HG02970 (cell line): ENCODE measurements at regions not wholly inside any gene's neighbourhood (a gene's known extent, or its start where the extent isn't known, plus 50 kb on each side); places are given as distances from the start of the nearest gene placed in this dataset.

Experiments used
- ATAC-seq: cut with Tn5 transposase; IDR thresholded peaks from one replicate; pipeline ENCODE4 v1.9.1; 2021; ENCODE audit warnings: mild to moderate bottlenecking, moderate library complexity, moderate number of reproducible peaks; ENCODE audit not compliant: unreplicated experiment, low FRiP score

DNA sequence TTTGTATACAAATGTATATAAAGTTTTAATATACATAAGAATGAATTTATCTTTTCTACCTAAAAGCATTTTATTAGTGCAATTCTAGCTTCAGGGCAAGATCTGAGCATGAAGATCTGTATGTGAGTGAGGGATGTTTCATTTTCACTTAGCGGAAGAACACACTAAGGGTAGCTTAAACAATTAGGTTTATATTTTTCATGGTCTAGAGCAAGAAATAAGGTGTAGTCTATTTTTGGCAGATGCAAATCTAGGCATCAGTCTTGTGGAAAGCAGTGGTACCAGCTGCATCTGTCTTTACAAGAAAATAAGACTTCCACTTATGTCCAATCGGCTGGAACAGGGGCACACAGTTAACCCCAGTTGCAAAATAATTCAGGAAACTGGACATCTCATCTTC is 433.3 kb downstream of the ADAM29 start:
- no peak for ATAC-seq

DNA sequence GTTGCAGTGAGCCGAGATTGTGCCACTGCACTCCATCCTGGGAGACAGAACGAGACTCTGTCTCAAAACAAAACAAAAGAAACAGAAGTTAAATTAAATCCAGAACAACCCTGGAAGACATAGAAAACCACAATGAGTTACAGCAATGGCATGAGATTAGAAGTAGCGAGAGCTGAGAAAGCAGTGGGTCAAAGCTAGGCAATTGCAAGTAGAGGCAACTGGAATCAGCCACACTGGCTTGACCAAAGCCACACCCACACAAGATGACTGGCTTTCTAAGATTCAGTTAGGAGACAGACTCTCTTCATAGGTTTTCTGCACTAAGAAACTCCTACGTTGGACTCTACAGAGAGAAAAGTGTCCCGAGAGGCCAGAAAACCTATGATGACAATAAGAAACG is 443.0 kb downstream of the GPM6A start:
- no peak for ATAC-seq

DNA sequence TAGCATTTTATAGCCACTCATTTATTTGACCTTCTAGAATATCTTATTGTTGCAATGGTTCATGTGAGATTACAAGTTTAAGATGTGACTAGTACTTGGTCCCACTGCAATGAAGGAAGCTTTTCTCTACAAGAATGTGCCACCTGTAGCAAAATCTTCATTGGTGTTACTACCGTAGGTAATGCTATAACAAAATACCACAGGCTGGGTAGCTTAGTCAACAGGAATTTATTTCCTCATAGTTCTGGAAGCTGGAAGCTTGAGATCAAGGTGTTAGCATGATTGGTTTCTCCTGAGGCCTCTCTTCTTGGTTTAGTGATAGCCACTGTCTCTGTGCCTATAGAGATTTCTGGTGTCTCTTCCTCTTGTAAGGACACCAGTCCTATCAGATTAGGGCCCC is 441.0 kb downstream of the GPM6A start:
- ATAC-seq, result no peak

DNA sequence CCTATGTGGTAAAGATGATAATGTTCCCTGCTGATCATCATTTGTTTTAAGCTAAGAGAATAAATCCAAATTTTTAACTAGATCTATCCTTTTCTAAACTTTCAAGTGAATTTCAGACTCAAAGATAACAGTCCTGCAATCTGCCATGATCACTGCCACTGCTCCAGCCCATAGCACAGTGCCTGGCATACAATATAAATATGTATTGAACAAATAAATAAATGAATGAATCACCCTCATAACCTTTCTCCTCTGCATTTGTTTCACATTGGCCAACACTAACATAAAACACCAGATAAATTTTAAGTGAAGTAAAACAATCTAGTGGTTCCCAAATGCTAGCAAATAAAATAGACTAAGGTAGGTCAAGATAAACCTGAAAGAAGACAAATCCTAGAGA is 439.0 kb downstream of the GPM6A start:
- no peak for ATAC-seq

DNA sequence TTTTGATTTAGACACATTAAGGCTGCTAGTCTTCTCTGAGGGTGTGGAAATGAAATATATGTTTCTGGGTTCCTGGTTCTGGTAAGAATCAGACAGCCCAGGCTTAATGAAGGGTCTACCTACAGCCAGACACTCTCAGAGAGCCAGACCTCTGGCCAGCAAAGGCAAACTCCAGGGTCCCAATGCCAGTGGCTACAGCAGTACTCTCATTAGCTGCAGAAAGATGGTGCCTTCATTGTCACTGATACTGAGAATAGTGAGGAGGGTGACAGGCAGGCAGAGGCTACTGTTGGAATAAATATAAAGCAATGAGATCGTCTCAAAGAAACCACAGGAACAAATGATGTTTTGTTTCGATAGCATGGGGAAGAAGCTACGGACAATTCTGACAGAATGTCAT is 437.6 kb downstream of the GPM6A start:
- ATAC-seq, result no peak

DNA sequence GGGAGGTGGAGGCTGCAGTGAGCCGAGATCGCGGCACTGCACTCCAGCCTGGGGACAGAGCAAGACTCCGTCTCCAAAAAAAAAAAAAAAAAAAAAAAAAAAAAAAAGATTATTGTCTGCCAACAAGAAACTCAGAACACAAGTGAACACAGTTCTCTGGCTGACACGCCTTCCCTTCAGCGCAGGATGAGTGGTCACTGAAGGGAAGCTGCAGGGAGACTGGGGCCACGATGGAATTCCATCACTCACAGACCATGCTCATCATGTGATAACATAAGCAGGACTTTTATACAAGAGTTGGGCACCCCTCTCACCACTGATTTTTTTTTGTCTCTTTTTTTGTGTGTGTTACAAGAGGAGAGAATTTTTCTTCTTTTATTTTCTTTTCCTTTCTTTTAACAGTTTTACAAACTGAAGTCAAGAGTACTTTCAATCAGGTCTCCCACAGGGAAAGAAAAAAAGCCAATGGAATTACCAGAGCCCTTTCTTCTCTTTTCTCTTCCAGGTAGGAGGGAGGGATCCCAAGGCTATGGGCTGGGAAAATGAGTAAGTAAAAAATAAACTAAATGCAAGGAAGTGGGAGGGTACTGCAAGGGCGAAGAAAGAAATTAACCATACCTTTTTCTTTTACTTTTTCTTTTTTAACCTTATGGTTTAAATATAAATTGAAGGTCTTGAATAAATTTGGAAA is 435.6 kb downstream of the GPM6A start:
- no peak for ATAC-seq

DNA sequence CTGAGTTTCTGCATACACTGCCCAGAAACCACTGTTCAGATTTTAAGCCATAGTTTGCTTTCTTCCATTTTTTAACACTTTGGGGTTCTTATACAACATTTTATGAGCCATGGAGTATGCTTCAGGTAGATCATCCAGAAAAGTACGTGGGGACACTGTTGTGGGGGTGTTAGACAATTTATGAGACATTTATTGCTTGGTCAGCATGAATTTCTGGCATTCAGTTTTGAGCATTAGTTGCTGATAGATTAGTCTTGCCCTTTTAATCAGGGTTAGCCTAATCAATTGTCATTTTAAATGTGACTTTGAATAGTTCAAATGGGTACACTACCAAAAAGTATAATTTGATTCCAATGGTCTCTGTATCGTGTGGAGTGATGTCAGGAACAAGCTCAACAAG is 434.9 kb downstream of the GPM6A start:
- no peak for ATAC-seq

DNA sequence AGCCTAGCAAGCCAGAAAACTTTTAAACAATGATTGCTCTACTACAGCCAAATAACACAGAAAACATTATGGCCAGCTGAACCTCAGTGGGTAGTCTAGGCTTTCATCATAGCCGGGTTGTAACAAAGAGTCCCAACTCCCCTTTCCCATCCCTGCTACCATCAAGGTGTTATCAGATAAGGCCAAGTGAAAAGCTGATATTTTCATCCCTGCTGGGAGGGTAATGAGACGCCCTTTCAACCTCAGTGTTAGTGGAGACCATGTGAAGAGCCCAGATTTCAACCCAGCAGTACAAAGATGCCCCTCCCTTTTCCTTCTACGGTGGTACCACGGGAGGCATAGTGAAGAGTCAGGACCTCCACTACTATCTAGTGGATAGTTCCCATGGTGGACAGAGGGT is 433.7 kb downstream of the GPM6A start:
- ATAC-seq, result no peak

DNA sequence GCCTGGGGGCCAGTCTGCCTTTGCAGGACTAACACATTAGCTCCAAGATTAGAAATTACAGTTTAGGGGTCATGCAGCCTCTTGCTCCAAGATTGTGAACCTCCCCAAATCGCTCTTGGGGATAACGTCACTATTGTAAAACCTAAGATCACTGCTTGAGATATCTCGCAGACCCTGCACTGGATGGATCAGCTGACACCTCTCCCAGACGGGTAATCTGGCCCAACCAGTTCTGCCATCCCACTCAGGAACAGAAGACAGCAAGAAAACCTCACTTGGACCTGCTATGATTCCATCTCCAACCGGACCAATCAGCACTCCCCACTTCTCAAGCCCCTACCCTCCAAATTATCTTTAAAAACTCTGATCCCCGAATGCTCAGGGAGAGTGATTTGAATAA is 431.2 kb downstream of the GPM6A start:
- no peak for ATAC-seq

DNA sequence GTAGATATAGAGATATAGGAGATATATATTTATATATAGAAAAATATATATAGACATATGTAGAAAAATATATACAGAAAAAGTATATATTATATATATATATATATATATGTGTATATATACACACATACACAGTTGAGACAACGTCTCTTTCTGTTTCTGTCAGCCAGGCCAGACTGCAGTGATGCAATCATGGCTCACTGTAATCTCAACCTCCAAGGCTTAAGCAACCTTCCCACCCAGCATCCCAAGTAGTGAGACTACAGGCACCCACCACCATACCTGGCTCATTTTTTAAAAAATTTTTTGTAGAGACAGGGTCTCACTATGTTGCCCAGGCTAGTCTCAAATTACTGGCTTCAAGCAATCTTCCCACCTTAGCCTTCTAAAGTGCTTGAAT is 426.3 kb downstream of the GPM6A start:
- ATAC-seq, result no peak

DNA sequence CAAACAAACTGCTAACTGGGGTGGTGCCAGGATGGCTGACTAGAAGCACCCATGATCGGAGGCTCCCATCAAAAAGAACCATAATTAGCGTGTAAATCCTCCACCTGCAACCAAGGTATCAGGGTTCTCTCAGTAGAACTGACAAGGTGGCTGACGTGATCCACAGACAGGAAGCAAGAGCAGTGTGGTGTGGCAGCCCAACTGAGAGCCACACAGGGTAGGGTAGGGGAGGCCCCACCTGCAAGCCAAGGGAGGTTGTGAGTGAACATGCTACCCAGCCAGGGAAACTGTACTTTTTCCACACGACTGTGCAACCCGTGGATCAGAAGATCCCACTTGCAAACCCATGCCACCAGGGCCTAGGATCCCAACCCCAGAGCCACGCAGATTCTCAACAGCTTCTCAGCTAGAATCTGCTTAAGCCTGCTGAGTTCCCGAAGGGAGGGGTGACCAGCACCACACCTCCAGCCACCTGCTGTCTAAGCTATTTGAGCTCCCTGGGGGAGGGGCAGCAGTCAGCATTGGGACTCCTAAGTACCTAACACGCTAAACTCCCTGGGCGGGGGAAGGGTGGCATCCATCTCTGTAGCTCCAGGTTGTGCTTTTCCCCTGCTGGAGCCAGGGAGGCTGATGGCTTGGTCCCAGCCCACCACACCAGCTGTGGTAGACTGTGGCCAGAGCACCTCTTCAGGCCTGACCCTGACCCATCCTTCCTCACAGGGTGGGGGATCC is 425.1 kb downstream of the GPM6A start:
- ATAC-seq, result no peak

DNA sequence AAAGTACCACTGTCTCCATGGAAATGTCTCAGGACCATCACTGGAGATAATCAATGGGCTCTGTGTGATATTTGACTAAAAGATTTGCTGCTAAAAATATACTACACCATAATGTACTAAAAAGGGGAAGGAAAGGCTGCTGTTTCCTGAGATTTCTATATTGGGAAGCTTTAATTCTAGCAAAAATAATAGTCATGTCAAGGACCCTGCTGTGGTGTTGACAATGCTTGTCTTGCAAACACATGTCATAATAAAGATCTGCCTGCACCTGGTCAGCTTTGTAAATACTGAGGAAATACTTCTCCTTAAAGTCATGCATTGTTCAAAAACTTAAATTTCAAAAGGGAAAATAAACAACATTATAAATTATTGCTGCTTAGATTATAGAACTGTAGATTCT is 417.9 kb downstream of the GPM6A start:
- ATAC-seq, result no peak

DNA sequence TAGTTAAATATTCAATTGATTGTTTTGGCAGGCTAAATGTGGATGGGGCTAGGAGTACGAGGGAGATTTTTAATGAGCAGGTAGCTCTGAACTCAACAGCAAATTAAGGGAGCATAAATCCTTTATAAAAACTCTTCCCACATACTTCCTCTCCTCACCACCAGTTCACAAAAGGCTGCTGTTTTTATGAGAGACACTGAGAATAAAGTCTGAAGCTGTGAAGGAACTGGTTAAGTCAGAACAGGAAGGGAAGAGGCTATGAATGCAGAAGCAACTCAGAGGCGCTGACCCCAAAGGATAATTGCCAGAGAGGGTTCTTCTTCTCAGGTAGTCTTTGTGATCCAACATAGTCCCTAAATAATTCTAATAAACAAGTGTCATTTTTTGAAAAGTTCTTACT is 406.1 kb downstream of the GPM6A start:
- no peak for ATAC-seq

DNA sequence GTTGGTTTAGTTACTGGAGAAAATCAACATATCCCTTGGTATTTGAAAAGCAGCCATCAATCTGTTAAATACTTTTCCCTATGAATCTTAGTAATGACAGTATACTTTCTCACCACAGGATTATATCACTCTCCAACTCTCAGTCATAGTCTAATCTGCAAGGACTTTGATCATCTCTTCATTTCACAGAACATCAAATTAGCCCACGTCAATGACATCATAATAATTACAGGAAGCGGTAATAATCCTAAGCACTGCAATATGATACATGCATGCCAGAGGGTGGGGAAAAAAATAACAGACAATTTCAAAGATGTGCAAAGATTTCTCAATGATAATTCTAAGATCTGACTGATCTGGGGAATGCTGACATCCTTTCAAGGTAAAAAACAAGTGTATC is 404.1 kb downstream of the GPM6A start:
- ATAC-seq, result no peak

DNA sequence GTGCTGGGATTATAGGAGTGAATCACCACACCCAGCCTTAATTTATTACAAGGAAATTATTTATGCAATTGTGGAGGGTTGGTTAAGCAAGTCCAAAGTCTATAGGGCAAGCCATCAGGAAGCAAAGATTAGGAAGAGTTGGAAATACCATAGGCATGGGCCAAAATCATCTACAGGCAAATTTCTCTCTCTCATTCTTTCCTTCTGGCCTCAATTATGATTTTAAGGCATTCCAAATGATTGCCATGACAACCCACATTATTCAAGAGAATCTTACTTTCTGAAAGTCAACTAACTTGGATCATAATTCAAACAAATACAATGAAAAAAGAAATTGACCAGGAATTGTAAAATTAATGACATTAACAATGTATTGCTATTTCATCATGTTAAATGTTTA is 400.8 kb downstream of the GPM6A start:
- no peak for ATAC-seq

DNA sequence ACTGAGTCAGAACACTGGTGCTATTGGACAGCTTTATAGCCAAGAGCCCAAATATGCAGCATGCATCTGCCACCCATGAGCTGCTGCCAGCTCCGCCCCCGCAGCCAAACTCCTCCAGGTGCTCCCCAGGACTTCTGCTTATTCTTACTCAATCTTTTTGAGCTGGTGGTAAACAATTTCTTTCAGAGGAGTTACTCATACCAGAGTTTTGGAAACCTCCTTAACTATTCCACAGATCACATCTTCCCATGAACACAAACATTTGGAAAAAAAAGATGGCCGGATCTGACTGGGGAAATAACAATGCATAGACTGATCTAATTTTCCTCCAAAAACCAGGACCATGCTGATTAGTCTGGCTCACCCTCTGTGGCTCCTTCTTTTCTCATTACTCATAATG is 399.9 kb downstream of the GPM6A start:
- no peak for ATAC-seq

DNA sequence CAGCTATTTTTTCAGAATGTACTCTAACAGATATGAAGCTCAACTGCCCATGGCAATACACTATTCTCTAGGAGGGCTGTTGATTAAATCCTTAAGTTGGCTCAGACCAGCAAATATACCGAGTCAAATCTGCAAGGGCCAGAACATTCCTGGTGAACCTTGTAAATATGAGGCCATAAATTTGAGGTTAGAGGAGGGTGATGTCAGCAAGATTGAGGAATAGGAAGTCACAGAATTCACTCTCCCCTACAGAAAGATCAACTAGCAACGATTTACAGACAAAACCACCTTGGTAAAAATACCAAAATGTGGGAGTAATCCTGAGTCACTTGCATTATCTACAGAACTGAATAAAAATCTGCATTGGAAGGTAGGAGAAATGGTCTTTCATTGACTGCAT is 399.3 kb downstream of the GPM6A start:
- ATAC-seq, result no peak

DNA sequence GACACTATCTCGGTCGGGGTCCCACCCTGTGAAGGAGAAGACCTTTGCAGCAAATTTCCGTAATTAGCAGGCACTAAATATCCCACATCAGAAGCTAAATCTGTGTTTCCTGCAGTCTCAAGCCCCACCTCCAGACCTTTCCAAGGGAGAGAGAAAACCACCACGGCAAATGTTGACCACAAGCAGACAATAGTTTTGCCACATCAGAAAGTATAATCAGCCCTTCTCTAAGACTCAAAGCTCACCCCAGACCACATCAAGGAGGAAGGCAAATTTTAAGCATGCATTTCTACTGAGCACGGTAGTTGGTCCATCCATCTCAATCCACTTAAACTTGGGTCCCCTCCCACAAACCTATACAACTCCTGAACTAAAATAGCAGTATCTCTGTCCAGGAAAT is 398.5 kb downstream of the GPM6A start:
- no peak for ATAC-seq

DNA sequence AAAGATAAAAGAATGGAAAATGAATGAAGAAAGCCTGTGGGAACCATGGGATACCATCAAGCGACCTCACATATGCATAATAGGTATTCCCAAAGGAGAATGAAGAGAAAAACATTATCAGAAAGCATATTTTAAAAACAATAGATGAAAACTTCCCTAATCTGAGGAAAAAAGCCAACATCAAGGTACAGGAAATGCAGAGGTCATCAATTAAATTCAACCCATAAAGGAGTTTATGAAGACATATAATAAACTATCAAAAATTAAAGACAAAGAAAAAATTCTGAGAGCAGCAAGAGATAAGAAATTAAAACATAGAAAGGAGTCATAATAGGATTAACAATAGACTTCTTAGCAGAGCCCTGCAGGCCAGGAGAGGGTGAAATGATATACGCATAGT is 397.5 kb downstream of the GPM6A start:
- no peak for ATAC-seq

DNA sequence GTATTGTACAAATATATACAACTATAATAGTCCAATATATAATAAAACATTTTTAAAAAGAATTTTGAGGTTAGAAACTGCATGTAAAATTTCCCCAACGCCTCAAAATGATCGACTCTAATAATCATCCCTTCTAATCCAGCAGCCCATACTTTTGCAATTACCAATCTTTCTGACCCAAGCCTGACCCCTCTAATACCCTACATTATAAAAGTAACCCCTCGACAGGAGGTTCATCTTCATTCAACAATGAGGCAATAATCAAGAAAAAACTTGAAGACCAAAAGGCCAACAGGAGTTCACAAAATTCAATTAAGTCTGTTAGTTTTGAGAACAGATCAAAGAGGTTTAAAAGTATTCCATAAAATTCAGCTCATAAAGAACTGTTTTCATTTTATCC is 393.5 kb downstream of the GPM6A start:
- ATAC-seq, result no peak

DNA sequence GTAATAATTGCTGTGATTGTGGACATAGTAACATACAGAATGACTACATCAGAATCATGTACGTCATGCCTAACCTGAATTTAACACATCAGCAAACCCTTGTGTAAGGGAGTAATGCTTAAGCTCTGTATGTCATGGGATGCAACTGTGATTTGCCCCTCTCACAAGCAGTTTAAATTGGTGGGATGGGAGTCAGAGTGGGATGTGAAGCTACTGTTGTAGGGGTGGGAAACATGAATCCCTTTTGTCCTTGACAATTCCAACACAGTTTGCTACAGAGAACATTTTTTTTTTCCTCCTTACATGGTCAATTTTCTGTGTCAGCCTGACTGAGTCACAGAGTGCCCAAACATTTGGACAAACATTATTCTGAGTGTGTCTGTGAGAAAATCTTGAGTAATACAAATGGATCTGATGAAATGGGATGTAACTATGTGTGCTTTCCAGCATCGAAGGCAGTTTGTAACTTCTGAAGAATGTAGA is 392.8 kb downstream of the GPM6A start:
- no peak for ATAC-seq

DNA sequence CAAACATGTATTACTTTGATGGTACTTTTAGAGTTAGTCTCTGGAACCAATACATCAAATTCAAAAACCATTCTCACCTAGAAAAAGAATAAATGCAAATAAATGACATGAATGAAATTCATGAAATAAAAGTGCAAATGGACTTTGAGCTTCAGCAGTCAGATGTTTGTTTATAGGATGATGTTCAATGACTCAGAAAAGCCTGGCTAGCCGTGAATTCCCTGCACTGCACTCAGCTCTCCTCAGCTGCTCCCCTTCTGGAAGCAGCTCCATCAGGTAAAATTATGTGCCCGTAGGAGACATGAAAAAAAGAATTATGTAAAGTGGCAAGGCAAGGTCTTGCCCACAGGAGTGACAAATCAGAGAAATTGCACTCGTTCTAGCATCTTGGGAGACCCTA is 390.6 kb downstream of the GPM6A start:
- ATAC-seq, result no peak
